ENCODE measurements at regions not wholly inside any gene's neighbourhood (a gene's known extent, or its start where the extent isn't known, plus 50 kb on each side); places are given as distances from the start of the nearest gene placed in this dataset.

DNA sequence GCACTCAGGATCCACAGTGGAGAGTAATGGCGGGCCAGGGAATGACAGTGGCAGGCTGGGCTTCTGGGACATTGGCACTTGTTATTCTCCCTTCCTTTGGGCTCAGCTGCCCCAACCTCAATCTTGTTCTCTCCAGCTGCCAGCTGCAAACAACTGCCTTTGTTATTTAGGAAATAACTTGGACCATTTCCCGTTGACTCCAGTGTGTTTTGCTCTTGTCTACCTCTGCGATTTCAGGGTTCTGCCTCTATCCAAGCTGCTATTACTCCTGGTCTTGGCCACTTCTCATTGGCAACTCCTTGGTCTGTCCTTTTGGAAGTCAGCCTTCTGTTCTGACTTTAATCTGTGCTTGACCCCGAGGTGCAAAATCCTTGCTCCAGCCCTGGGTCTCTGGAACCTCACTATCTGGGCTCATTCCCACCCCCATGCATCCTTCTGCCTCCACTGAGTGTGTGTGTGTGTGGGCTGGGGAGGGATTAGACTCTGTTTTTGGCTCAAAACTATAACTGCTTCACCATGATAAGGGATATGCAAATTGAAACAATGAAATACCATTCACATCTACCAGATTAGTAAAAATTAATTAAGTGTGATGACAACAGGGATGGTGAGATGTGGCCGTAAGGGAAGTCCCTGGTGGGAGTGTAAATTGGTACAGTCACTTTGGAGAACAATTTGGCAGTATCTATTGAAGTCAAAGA, 134.1 kb upstream of the CXCR4 start:
- H3K4me2 ChIP-seq (replicated peaks; ENCODE audit: extremely low read depth, low read length, poor library complexity, severe bottlenecking): no peak overlapping the region
- H3K79me2 ChIP-seq (ENCODE audit: insufficient read depth, low read length): no peaks in the 10 kb centered on the region
- H3K4me1 ChIP-seq (ENCODE audit: control insufficient read depth in 1 of 2, insufficient read depth in 2 of 2, low read length in 2 of 2): peaks cover 43 to 50% of the 10 kb centered on the region in 2 donors
- intact Hi-C loops (cut with micrococcal nuclease): no loop called here
- no peaks in the 10 kb centered on the region for H3K27me3 ChIP-seq (ENCODE audit: control insufficient read depth in 2 of 2, insufficient read depth in 2 of 2, low read length in 2 of 2)
- no peak overlapping the region for H2AFZ ChIP-seq (ENCODE audit: insufficient read depth, low read depth, low read length, poor library complexity, severe bottlenecking)
- peaks cover 2% of the 10 kb centered on the region in 2 donors for H3K36me3 Mint-ChIP-seq
- 93% methylated on average over 3 of the region's 5 CpGs for WGBS (ENCODE audit: insufficient coverage)
- H3K27ac ChIP-seq (ENCODE audit: low read depth in 1 of 2, low read length in 2 of 2): no peak overlapping the region
- no peak for DNase-seq
- H3K4me1 Mint-ChIP-seq: peaks cover 58% of the 10 kb centered on the region
- peaks cover 0 to 3% (median 0%) of the 10 kb centered on the region in 7 donors for H3K9me3 Mint-ChIP-seq
- H3K27ac Mint-ChIP-seq: peak overlapping the region in 3 of 7 donors; percentile 2 to 52 (median 40)
- no peaks in the 10 kb centered on the region for H3K36me3 ChIP-seq (replicated peaks in 1 of 2; ENCODE audit: control insufficient read depth in 1 of 2, insufficient read depth in 2 of 2, low read length in 2 of 2)
- H4K20me1 ChIP-seq (ENCODE audit: insufficient read depth, low read length): no peaks in the 10 kb centered on the region
- peaks cover 0 to 10% (median 1%) of the 10 kb centered on the region in 3 donors for H3K27me3 Mint-ChIP-seq (ENCODE audit: low read depth in 3 of 3)
- H3K9ac ChIP-seq (ENCODE audit: insufficient read depth, low read length, poor library complexity, severe bottlenecking): no peak overlapping the region
- H3K4me3 Mint-ChIP-seq: no peak overlapping the region
- H3K4me3 ChIP-seq (replicated peaks in 1 of 3; ENCODE audit: low read depth in 2 of 3, low read length in 3 of 3): no peak overlapping the region
- TF ChIP-seq, protein P1, sequence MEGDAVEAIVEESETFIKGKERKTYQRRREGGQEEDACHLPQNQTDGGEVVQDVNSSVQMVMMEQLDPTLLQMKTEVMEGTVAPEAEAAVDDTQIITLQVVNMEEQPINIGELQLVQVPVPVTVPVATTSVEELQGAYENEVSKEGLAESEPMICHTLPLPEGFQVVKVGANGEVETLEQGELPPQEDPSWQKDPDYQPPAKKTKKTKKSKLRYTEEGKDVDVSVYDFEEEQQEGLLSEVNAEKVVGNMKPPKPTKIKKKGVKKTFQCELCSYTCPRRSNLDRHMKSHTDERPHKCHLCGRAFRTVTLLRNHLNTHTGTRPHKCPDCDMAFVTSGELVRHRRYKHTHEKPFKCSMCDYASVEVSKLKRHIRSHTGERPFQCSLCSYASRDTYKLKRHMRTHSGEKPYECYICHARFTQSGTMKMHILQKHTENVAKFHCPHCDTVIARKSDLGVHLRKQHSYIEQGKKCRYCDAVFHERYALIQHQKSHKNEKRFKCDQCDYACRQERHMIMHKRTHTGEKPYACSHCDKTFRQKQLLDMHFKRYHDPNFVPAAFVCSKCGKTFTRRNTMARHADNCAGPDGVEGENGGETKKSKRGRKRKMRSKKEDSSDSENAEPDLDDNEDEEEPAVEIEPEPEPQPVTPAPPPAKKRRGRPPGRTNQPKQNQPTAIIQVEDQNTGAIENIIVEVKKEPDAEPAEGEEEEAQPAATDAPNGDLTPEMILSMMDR (IDR thresholded peaks at IDR 0.05): no peak
- H3K9me3 ChIP-seq (replicated peaks in 1 of 2; ENCODE audit: control insufficient read depth in 1 of 2, insufficient read depth in 1 of 2, low read length in 2 of 2): no peaks in the 10 kb centered on the region

DNA sequence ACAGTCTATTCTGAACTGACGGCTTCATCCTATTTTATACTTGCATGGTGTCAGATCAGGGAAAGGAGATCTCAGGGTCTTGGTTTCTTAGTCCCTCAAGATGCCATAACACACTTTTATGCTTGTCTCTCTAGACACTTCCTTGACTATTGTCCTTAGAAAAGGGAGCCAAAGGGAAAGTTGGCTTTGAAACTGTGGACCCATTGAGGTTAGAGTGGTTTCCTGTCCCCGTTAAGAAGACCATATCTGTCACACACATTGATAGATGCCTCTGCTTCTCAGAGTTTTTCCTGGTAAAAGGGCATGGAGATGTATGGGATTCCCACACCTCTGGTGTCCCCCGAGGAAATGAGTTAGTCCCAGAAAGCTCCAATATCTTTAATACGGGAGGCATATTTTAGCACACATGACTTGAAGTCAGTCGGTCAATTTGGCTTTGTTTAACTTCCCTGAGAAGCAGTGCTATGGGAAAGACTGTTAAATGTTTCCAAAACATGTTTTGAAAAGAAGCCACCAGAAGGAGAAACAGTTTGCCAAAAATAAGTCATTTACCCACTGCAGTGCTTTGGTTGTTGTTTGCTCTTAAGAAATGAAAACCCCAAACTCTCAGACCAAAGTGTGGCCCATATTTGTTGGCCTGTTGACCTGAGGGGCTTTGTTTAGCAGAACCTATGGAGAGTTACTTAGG, 133.4 kb upstream of the CXCR4 start:
- TF ChIP-seq, protein P1 (IDR thresholded peaks at IDR 0.05): no peak
- Histone ChIP-seq H3K9ac (ENCODE audit: insufficient read depth, low read length, poor library complexity, severe bottlenecking) (no peak overlapping the region), H3K27ac (ENCODE audit: low read depth in 1 of 2, low read length in 2 of 2) (no peak overlapping the region), H3K27me3 (ENCODE audit: control insufficient read depth in 2 of 2, insufficient read depth in 2 of 2, low read length in 2 of 2) (no peaks in the 10 kb centered on the region), H4K20me1 (ENCODE audit: insufficient read depth, low read length) (no peaks in the 10 kb centered on the region), H3K79me2 (ENCODE audit: insufficient read depth, low read length) (no peaks in the 10 kb centered on the region), H3K4me2 (replicated peaks; ENCODE audit: extremely low read depth, low read length, poor library complexity, severe bottlenecking) (no peak overlapping the region), H3K4me3 (replicated peaks in 1 of 3; ENCODE audit: low read depth in 2 of 3, low read length in 3 of 3) (no peak overlapping the region), H3K9me3 (replicated peaks in 1 of 2; ENCODE audit: control insufficient read depth in 1 of 2, insufficient read depth in 1 of 2, low read length in 2 of 2) (no peaks in the 10 kb centered on the region), H3K36me3 (replicated peaks in 1 of 2; ENCODE audit: control insufficient read depth in 1 of 2, insufficient read depth in 2 of 2, low read length in 2 of 2) (no peaks in the 10 kb centered on the region), H3K4me1 (ENCODE audit: control insufficient read depth in 1 of 2, insufficient read depth in 2 of 2, low read length in 2 of 2) (peaks cover 39 to 43% of the 10 kb centered on the region in 2 donors), H2AFZ (ENCODE audit: insufficient read depth, low read depth, low read length, poor library complexity, severe bottlenecking) (no peak overlapping the region)
- Mint-ChIP-seq H3K4me3 (no peak overlapping the region), H3K9me3 (peaks cover 0 to 3% (median 0%) of the 10 kb centered on the region in 7 donors), H3K27me3 (ENCODE audit: low read depth in 3 of 3) (peaks cover 0 to 5% (median 1%) of the 10 kb centered on the region in 3 donors), H3K27ac (peak overlapping the region in 3 of 7 donors; percentile 10 to 52 (median 31)), H3K36me3 (peaks cover 0 to 2% of the 10 kb centered on the region in 2 donors), H3K4me1 (peaks cover 53% of the 10 kb centered on the region)
- WGBS (ENCODE audit: insufficient coverage): 24% methylated on average over 2 of the region's 5 CpGs
- DNase-seq: no peak
- intact Hi-C loops (cut with micrococcal nuclease): no loop called here
